ENCODE measurements at regions not wholly inside any gene's neighbourhood (a gene's known extent, or its start where the extent isn't known, plus 50 kb on each side); places are given as distances from the start of the nearest gene placed in this dataset.
A peak's percentile ranks its signal among the peaks of the same experiment; 100 is the strongest.

DNA sequence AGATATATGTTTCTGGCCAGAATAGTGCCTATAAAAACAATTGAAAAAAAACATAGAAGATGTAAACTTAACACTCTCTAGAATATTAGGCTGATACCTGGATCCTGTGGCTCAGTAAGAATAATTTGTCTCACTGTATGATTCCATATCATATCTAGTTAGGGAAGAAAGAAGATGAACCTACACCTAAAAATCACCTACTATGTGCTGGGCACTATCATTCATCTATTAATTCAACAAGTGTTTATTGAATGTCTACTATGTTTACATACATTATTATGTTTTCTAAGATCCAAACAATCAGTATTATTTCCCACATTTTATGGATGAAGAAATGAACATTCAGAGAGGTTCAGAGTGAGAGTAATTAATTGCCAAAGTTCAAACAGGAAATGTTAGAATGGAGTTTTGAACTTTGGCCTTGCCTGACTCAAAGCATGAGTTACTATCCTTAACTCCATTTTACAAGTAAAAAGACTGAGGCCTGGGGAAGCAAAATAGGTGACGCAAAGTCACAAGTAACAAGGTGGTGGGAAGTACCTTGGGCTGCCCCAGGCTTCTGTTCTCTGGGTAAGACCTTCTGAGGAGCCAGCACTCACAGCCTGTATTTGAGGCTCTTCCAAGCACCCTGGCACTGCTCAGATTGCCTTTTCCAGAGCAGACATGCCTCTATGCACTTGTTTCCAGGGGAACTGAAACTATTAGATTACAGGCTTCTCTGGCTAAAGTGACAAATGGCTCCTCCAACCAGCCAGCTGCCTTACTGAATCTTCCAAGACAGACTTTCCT lies 111.1 kb upstream of the ACSL4 start:
- DNase-seq = no peak

GRCh38 chrX:109844986-109845385 lies 111.9 kb upstream of the ACSL4 start:
- no peak for DNase-seq

- no peak for DNase-seq
Measured at GRCh38 chrX:109845996-109846395, 112.9 kb upstream of the ACSL4 start.

GRCh38 chrX:109847257-109848187 lies 114.5 kb upstream of the ACSL4 start:
- DNase-seq = no peak

- peak; percentile 9 for DNase-seq
Measured at GRCh38 chrX:109848461-109849050, 115.5 kb upstream of the ACSL4 start.

DNA sequence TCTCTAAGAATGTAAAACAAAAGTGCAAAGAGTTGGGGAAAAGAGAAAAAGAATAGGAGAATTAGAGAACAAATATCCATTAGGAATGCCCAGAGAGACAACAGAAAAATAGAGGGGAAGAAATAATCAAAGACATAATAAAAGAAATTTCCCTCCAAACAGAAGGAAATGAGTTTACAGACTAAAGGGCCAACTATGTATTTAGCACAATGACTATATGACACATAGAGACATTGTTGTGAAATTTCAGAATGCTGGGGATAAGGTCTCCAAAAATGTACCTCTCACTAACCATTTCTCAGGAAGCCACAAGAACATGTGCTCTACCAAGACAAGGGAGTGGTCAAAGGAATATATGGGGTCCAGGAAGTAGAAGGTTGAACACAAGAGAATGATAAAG lies 121.0 kb upstream of the ACSL4 start:
- DNase-seq = no peak

GRCh38 chrX:109855501-109855900 lies 122.4 kb upstream of the ACSL4 start:
- DNase-seq = no peak

- no peak for DNase-seq
Measured at GRCh38 chrX:109856974-109857373, 123.9 kb upstream of the ACSL4 start.

GRCh38 chrX:109857584-109858228 lies 124.6 kb upstream of the ACSL4 start:
- no peak for DNase-seq

GRCh38 chrX:109858602-109859341 lies 125.7 kb upstream of the ACSL4 start:
- no peak for DNase-seq

DNA sequence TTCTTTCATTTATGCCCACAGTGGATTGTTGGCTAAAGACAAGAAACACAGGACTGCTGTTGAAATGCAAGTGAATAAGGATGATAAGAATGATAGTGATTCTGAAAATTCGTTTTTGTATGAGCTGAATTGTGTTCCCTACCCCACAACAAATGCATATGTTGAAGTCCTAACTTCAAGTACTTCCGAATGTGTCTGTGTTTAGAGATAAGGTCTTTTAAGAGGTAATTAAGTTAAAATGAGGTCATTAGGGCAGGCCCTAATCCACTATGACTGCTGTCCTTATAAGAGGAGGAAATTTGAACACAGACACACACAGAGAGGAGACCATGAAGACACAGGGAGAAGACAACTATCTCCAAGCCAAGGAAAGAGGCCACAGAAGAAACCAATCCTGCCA lies 126.6 kb upstream of the ACSL4 start:
- no peak for DNase-seq

- no peak for DNase-seq
Measured at GRCh38 chrX:109862433-109862832, 129.4 kb upstream of the ACSL4 start.

DNA sequence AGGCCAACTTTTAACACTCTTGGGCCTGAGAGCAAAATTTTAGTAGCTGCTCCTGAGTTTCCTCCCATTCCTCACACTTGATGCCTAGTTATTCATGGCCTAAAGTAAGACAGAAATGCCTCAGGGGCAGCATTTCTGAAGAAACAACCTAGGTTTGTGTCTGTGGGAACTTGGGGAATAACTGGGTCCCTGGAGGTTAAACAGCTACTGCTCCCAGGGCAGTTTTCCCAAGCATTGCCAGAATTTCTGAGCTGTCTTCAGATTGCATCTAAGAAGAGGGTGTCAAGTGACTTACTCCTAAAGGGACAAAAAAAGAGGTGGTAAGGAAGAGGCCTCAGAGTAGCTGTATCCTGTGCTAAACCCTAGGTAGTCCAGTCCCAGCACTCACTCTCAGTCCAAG lies 130.8 kb upstream of the ACSL4 start:
- DNase-seq = no peak

- DNase-seq = no peak
Measured at GRCh38 chrX:109871121-109871888, 131.6 kb upstream of the TMEM164 start.

GRCh38 chrX:109872021-109872732 lies 130.7 kb upstream of the TMEM164 start:
- DNase-seq = no peak

DNA sequence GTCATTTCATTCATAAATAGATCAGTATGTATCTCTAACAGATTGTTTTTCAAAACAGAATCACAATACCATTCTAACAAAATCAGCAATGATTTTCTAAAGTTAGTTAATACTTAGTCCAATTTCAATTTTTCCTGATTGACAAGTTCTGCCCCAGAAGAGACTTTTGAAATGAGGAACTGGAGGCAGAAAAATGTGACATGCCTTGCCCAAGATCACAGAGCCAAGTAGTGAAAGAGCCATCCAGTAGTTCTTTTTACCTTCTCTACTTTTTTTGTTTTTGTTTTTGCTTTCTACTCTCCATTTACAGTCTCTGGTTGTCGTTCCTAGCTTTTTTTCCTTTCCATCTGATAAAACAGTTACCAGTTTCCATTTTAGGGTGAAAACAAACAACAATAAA lies 129.3 kb upstream of the TMEM164 start:
- no peak for DNase-seq

DNA sequence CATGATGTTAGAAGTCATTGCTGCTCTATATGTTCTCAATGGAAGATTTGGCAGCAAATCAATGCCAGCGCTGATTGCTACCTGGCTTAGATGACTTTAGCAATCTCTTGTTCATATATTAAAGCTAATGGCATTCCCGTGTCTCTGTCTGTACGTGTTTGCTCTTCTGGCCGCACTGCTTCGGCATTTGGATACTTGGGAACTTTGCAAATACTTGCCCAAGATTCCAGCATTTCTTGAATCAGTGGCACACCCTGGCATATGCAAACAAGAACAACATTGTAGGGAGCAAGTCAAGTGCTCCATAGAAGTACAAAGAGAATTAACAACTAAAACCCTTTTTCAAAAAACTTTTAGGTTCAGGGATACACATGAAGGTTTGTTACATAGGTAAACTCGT lies 128.9 kb upstream of the TMEM164 start:
- DNase-seq = no peak

DNA sequence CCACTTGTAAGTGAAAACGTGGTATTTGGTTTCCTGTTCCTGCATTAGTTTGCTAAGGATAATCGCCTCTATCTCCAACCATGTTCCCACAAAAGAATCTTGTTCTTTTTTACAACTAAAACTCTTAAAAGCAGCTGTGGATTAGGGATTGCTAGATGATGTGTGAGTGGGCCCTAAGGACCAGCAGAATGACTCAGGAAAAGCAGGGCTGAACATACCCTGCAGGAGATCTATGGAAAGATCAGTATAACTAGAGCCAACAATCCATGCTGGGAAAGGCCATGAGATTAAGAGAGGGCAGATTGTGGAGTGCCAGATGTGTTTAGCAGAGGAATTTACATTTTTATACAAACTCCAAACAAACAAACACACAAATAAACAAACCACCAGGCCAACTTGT lies 128.4 kb upstream of the TMEM164 start:
- no peak for DNase-seq

DNA sequence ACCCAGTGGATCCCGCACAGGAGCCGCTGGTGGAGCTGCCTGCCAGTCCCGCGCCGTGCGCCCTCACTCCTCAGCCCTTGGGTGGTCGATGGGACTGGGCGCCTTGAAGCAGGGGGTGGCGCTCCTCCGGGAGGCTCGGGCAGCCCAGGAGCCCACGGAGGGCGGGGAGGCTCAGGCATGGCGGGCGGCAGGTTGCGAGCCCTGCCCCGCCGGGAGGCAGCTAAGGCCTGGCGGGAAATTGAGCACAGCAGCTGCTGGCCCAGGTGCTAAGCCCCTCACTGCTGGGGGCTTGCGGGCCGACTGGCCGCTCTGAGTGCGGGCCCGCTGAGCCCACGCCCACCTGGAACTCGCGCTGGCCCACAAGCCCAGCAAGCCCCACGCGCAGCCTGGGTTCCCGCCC lies 127.1 kb upstream of the TMEM164 start:
- no peak for DNase-seq

DNA sequence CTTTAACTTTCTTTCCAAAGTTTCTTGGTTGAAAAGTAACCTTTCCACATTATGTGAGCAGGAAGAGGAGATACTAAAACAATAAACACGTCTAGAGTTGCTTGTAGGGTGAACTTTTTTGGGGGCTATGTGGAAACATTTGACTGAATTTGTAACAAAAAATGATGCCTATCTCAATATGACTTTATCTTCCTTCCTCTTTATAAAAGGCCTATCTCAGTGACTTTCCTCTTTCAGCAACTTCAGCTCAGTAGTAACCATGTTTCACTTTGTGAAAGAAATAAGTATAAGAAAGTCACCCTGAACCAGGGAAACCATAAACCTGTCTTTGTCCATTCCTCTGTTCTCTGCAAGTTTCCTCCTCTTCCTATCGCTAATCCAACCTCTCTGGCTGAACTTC lies 124.7 kb upstream of the TMEM164 start:
- no peak for DNase-seq

DNA sequence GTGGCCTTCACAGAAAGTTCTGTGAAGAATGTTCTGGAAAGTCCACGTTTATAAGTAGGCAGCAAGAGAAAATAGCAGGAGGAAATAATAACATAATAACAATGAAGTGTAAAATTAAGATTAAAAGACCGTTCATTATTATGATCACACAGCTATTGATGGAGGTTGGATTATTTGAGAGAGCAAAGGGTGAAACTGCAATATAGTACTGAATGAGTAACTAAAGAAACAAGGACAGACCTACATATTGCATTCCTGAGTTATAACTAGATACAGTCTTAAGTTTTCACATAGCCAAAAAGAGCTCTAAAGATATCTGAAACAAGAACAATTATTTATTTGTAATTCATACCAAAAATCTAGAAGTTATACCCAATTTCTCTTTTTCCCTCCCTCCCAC lies 122.9 kb upstream of the TMEM164 start:
- DNase-seq = no peak

All from GDM1 (cell line).